SH-SY5Y (cell line): ENCODE measurements at regions not wholly inside any gene's neighbourhood (a gene's known extent, or its start where the extent isn't known, plus 50 kb on each side); places are given as distances from the start of the nearest gene placed in this dataset.

ENCODE experiments used
- GATA2 ChIP-seq: IDR thresholded peaks from 2 replicates; pipeline ENCODE4 v1.6.1; 2011; ENCODE audit warnings: mild to moderate bottlenecking, low read depth, low read length
- GATA3 ChIP-seq: IDR thresholded peaks from 2 replicates; pipeline ENCODE4 v1.6.1; 2011; ENCODE audit warnings: low read depth, mild to moderate bottlenecking, low read length, moderate library complexity

- TF ChIP-seq GATA3: peak; percentile 29; the same call in 1 of the 2 replicates
- TF ChIP-seq GATA2: peak; percentile 62; the same call in 1 of the 2 replicates
These were observed 162.8 kb downstream of the FASLG start for GRCh38 chr1:172821609-172822274.
